DND-41 (cell line): ENCODE measurements at regions not wholly inside any gene's neighbourhood (a gene's known extent, or its start where the extent isn't known, plus 50 kb on each side); places are given as distances from the start of the nearest gene placed in this dataset.
"Not testable (repeated sequence)": the region's sequence is repeated elsewhere in the genome, so short reads cannot be mapped to it uniquely, and the experiment has no call there.

ENCODE experiments used
- ATAC-seq: fragments of 200-7000 bp; cut with Tn5 transposase; 3 replicates; pipeline ENCODE4 v1.9.1; 2021; ENCODE audit warnings: low read depth; ENCODE audit not compliant: insufficient read depth
- DNase-seq: peaks from one replicate; pipeline ENCODE4 v3.0.0-alpha.2; 2020
- H2AFZ ChIP-seq: 2 replicates; pipeline ENCODE4 v1.6.0; 2012; ENCODE audit warnings: low read depth, low read length
- H3K27ac ChIP-seq: 2 replicates; pipeline ENCODE4 v1.5.1; 2012; ENCODE audit warnings: low read length, inconsistent platforms
- H3K27me3 ChIP-seq: fragments of 200-600 bp; sonication (generic); 2 replicates; pipeline ENCODE4 v1.6.0; 2012; ENCODE audit warnings: low read length, mild to moderate bottlenecking, inconsistent platforms; ENCODE audit not compliant: insufficient read depth, poor library complexity
- H3K36me3 ChIP-seq: 2 replicates; pipeline ENCODE4 v1.5.1; 2012; ENCODE audit warnings: low read length, inconsistent platforms; ENCODE audit not compliant: insufficient read depth
- H3K4me1 ChIP-seq: 2 replicates; pipeline ENCODE4 v1.5.1; 2012; ENCODE audit warnings: mild to moderate bottlenecking, low read length; ENCODE audit not compliant: insufficient read depth
- H3K4me2 ChIP-seq: 2 replicates; pipeline ENCODE4 v1.6.0; 2012; ENCODE audit warnings: mild to moderate bottlenecking, moderate library complexity, low read length, inconsistent platforms; ENCODE audit not compliant: insufficient read depth
- H3K4me3 ChIP-seq, 2 experiments: fragments of 200-600 bp in 1 of 2; shearing (Covaris generic) in 1 of 2; 2 replicates each; pipeline ENCODE4 v1.5.1; 2012 to 2016; ENCODE audit warnings: inconsistent platforms in 2 of 2, low read length in 2 of 2, mild to moderate bottlenecking in 2 of 2, low read depth in 1 of 2, moderate library complexity in 1 of 2
- H3K79me2 ChIP-seq: 2 replicates; pipeline ENCODE4 v1.6.0; 2012; ENCODE audit warnings: low read length, inconsistent platforms; ENCODE audit not compliant: insufficient read depth
- H3K9ac ChIP-seq: 2 replicates; pipeline ENCODE4 v1.6.0; 2012; ENCODE audit warnings: low read depth, mild to moderate bottlenecking, inconsistent platforms, low read length, moderate library complexity
- H3K9me3 ChIP-seq: 2 replicates; pipeline ENCODE4 v1.5.1; 2012; ENCODE audit warnings: low read length, moderate library complexity, mild to moderate bottlenecking, inconsistent platforms; ENCODE audit not compliant: insufficient read depth, severe bottlenecking
- H4K20me1 ChIP-seq: 2 replicates; pipeline ENCODE4 v1.6.0; 2012; ENCODE audit warnings: low read length; ENCODE audit not compliant: insufficient read depth
- EZH2 ChIP-seq: IDR thresholded peaks from 3 replicates; pipeline ENCODE4 v1.6.1; 2012; ENCODE audit warnings: borderline replicate concordance, low read depth, mild to moderate bottlenecking, moderate library complexity, low read length, inconsistent platforms; ENCODE audit not compliant: severe bottlenecking
- TF ChIP-seq, protein P1 (sequence below): IDR thresholded peaks from 2 replicates; pipeline ENCODE4 v1.5.1; 2012; ENCODE audit warnings: borderline replicate concordance, low read length, moderate library complexity, mild to moderate bottlenecking; ENCODE audit not compliant: poor library complexity, severe bottlenecking; ENCODE audit errors: extremely low read depth

DNA sequence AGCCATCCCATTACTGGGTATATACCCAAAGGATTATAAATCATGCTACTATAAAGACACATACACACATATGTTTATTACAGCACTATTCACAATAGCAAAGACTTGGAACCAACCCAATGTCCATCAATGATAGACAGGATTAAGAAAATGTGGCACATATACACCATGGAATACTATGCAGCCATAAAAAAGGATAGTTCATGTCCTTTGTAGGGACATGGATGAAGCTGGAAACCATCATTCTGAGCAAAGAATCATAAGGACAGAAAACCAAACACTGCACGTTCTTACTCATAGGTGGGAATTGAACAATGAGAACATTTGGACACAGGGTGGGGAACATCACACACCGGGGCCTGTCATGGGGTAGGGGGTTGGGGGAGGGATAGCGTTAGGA lies 60.3 kb upstream of the NMU start:
- not testable (repeated sequence) for H3K9me3 ChIP-seq, H3K27me3 ChIP-seq, H3K4me3 ChIP-seq, H2AFZ ChIP-seq, ATAC-seq, H3K4me2 ChIP-seq, H3K79me2 ChIP-seq, H3K27ac ChIP-seq, H4K20me1 ChIP-seq, H3K9ac ChIP-seq, H3K4me1 ChIP-seq, H3K36me3 ChIP-seq, DNase-seq

DNA sequence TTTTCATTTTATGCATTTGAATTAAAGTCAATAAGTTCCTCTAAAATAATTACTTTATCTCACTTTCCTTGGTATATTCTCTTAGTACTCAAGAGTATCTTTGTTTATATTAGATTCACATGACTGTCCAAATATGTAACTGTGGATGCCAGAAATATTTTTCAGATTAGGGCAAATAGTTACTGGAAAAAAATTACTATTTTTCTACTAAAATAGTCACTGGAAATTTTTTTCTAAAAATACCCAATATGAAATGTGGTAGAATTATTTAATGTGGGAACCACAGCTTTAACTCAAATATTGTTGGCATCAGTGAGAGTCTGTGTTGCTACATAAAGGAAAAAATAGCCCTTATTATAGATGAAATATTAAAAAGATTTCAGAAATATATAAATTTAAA lies 70.4 kb upstream of the NMU start:
- no peak for ATAC-seq

DNA sequence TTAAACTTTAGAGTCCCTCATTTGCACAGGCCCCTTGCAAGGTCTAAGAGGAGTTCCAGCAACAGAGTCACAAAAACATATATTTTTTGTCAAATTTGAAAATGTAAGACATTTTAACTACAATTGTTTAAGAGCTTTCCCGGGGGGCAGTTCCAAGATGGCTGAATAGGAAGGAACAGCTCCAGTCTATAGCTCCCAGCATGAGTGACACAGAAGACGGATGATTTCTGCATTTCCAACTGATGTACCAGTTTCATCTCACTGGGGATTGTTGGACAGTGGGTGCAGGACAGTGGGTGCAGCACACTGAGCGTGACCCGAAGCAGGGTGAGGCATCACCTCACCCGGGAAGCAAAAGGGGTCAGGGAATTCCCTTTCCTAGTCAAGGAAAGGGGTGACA lies 71.4 kb upstream of the NMU start:
- no peaks in the 10 kb centered on the region for H3K4me1 ChIP-seq
- H4K20me1 ChIP-seq = no peaks in the 10 kb centered on the region
- H3K36me3 ChIP-seq = no peaks in the 10 kb centered on the region
- no peaks in the 10 kb centered on the region for H3K9me3 ChIP-seq
- no peak overlapping the region for H3K4me2 ChIP-seq
- DNase-seq (no peak), ATAC-seq (no peak)
- no peak overlapping the region for H3K27ac ChIP-seq
- H3K4me3 ChIP-seq = no peak overlapping the region
- no peaks in the 10 kb centered on the region for H3K79me2 ChIP-seq
- no peak overlapping the region for H2AFZ ChIP-seq
- no peaks in the 10 kb centered on the region for H3K27me3 ChIP-seq
- TF ChIP-seq EZH2 = no peak
- TF ChIP-seq, protein P1, sequence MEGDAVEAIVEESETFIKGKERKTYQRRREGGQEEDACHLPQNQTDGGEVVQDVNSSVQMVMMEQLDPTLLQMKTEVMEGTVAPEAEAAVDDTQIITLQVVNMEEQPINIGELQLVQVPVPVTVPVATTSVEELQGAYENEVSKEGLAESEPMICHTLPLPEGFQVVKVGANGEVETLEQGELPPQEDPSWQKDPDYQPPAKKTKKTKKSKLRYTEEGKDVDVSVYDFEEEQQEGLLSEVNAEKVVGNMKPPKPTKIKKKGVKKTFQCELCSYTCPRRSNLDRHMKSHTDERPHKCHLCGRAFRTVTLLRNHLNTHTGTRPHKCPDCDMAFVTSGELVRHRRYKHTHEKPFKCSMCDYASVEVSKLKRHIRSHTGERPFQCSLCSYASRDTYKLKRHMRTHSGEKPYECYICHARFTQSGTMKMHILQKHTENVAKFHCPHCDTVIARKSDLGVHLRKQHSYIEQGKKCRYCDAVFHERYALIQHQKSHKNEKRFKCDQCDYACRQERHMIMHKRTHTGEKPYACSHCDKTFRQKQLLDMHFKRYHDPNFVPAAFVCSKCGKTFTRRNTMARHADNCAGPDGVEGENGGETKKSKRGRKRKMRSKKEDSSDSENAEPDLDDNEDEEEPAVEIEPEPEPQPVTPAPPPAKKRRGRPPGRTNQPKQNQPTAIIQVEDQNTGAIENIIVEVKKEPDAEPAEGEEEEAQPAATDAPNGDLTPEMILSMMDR = no peak
- H3K9ac ChIP-seq = no peak overlapping the region

More for the DNA sequence above, 70.4 kb upstream of the NMU start:
- no peaks in the 10 kb centered on the region for H3K9me3 ChIP-seq
- H3K79me2 ChIP-seq = no peaks in the 10 kb centered on the region
- no peaks in the 10 kb centered on the region for H4K20me1 ChIP-seq
- no peak overlapping the region for H3K4me2 ChIP-seq
- H2AFZ ChIP-seq = no peak overlapping the region
- no peak overlapping the region for H3K27ac ChIP-seq
- no peaks in the 10 kb centered on the region for H3K4me1 ChIP-seq
- H3K9ac ChIP-seq = no peak overlapping the region
- H3K4me3 ChIP-seq = no peak overlapping the region
- no peaks in the 10 kb centered on the region for H3K36me3 ChIP-seq
- DNase-seq = no peak
- TF ChIP-seq, protein P1 = no peak
- no peak for TF ChIP-seq EZH2
- H3K27me3 ChIP-seq = no peaks in the 10 kb centered on the region

DNA sequence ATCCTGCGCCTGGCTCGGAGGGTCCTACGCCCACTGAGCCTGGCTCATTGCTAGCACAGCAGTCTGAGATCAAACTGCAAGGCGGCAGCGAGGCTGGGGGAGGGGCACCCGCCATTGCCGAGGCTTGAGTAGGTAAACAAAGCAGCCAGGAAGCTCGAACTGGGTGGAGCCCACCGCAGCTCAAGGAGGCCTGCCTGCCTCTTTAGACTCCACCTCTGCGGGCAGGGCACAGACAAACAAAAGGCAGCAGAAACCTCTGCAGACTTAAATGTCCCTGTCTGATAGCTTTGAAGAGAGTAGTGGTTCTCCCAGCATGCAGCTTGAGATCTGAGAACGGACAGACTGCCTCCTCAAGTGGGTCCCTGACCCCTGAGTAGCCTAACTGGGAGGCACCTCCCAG lies 71.9 kb upstream of the NMU start:
- H3K4me1 ChIP-seq, H2AFZ ChIP-seq, DNase-seq, H3K27ac ChIP-seq, H3K4me2 ChIP-seq, H3K4me3 ChIP-seq, H3K9me3 ChIP-seq, ATAC-seq, H3K36me3 ChIP-seq, H3K79me2 ChIP-seq, H4K20me1 ChIP-seq, H3K27me3 ChIP-seq, H3K9ac ChIP-seq: not testable (repeated sequence)

DNA sequence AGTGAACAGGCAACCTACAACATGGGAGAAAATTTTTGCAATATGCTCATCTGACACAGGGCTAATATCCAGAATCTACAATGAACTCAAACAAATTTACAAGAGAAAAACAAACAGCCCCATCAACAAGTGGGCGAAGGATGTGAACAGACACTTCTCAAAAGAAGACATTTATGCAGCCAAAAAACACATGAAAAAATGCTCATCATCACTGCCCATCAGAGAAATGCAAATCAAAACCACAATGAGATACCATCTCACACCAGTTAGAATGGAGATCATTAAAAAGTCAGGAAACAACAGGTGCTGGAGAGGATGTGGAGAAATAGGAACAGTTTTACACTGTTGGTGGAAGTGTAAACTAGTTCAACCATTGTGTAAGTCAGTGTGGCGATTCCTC lies 76.7 kb upstream of the NMU start:
- H3K27me3 ChIP-seq, DNase-seq, H3K79me2 ChIP-seq, H3K36me3 ChIP-seq, H3K9me3 ChIP-seq, H3K4me1 ChIP-seq, H3K27ac ChIP-seq, H3K4me2 ChIP-seq, H4K20me1 ChIP-seq, H3K9ac ChIP-seq, ATAC-seq, H3K4me3 ChIP-seq, H2AFZ ChIP-seq: not testable (repeated sequence)
